ENCODE measurements at regions not wholly inside any gene's neighbourhood (a gene's known extent, or its start where the extent isn't known, plus 50 kb on each side); places are given as distances from the start of the nearest gene placed in this dataset.

DNA sequence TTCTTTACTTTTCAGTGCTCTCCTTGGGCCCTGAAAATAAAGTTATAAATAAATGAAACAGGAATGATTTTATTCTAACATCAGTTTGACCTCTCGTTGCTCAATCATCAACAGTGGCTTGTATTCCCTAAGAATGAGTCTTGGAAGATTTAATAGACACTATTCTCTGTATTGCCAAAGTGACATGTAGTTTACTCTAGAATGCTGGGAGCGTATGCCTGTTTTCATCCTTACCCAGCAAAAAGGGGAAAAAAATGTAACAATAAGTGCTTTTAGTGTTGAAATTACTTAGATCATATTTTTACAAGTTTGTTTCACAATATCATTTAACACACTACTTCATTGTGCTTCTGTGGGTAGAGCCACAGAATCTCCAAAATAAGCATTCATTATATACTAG lies 240.6 kb upstream of the CWC22 start:
- TF ChIP-seq GATA2 (IDR thresholded peaks at IDR 0.05; ENCODE audit: low read depth, low read length), result no peak
- TF ChIP-seq GATA3 (IDR thresholded peaks at IDR 0.05; ENCODE audit: low read depth, low read length), result no peak
